K562 (cell line): ENCODE measurements at regions not wholly inside any gene's neighbourhood (a gene's known extent, or its start where the extent isn't known, plus 50 kb on each side); places are given as distances from the start of the nearest gene placed in this dataset.

Experiments used
- CREM ChIP-seq: IDR thresholded peaks from 2 replicates; pipeline ENCODE4 v1.6.1; 2014; ENCODE audit warnings: antibody characterized with exemption, low read depth
- FOXK2 ChIP-seq, 2 experiments: fragments of 450-650 bp; IDR thresholded peaks in 1 of 2; conservative IDR thresholded peaks in 1 of 2; 2 replicates each; pipeline ENCODE4 v1.6.1; 2016; ENCODE audit warnings: low read depth in 2 of 2, mild to moderate bottlenecking in 1 of 2
- GATA2 ChIP-seq: sonication (generic); formaldehyde crosslinking; IDR thresholded peaks from 2 replicates; pipeline ENCODE4 v1.4.0; 2020; ENCODE audit warnings: mild to moderate bottlenecking, missing genetic modification reagents
- HSF4 ChIP-seq: fragments of 250-450 bp; sonication (Bioruptor Pico); IDR thresholded peaks from 2 replicates; pipeline ENCODE4 v2.1.2; 2022; ENCODE audit warnings: mild to moderate bottlenecking, moderate library complexity, borderline replicate concordance
- KHSRP ChIP-seq: fragments of 450-650 bp; IDR thresholded peaks from 2 replicates; pipeline ENCODE4 v1.6.1; 2017
- NBN ChIP-seq: fragments of 450-650 bp; IDR thresholded peaks from 2 replicates; pipeline ENCODE4 v1.6.1; 2016; ENCODE audit warnings: low read depth, mild to moderate bottlenecking
- POLR2A ChIP-seq: fragments of 450-650 bp; conservative IDR thresholded peaks from 2 replicates; pipeline ENCODE4 v1.6.1; 2016
- PRDM10 ChIP-seq: fragments of 450-650 bp; IDR thresholded peaks from 2 replicates; pipeline ENCODE4 v1.6.1; 2018; ENCODE audit not compliant: partially characterized antibody
- PTRF ChIP-seq: fragments of 450-650 bp; IDR thresholded peaks from 2 replicates; pipeline ENCODE4 v1.6.1; 2016; ENCODE audit warnings: mild to moderate bottlenecking, missing genetic modification characterization, missing compliant biosample characterization
- TAF9B ChIP-seq: fragments of 450-650 bp; IDR thresholded peaks from 2 replicates; pipeline ENCODE4 v1.6.1; 2018; ENCODE audit warnings: mild to moderate bottlenecking; ENCODE audit not compliant: partially characterized antibody
- TRIM25 ChIP-seq: fragments of 450-650 bp; IDR thresholded peaks from 2 replicates; pipeline ENCODE4 v1.7.0; 2016; ENCODE audit warnings: borderline replicate concordance
- ZFX ChIP-seq: sonication (generic); formaldehyde crosslinking; IDR thresholded peaks from 2 replicates; pipeline ENCODE4 v1.8.0; 2022; ENCODE audit warnings: mild to moderate bottlenecking, missing genetic modification reagents, moderate library complexity
- ZKSCAN1 ChIP-seq: fragments of 150-350 bp; IDR thresholded peaks from 2 replicates; pipeline ENCODE4 v1.6.1; 2016; ENCODE audit warnings: low read depth, low read length
- ZNF24 ChIP-seq: fragments of 450-650 bp; IDR thresholded peaks from 2 replicates; pipeline ENCODE4 v1.6.1; 2016
- ZNF263 ChIP-seq: sonication (generic); formaldehyde crosslinking; IDR thresholded peaks from 2 replicates; pipeline ENCODE4 v1.8.0; 2022; ENCODE audit warnings: mild to moderate bottlenecking, missing genetic modification reagents, borderline replicate concordance
- TF ChIP-seq, protein P1 (sequence below): sonication (generic); formaldehyde crosslinking; IDR thresholded peaks from 2 replicates; pipeline ENCODE4 v1.8.1; 2023; ENCODE audit warnings: missing genetic modification reagents, mild to moderate bottlenecking, borderline replicate concordance
- TF ChIP-seq, protein P2 (sequence below), 2 experiments: fragments of 250-450 bp in 1 of 2; fragments of 450-650 bp in 1 of 2; sonication (Bioruptor Pico) in 1 of 2; IDR thresholded peaks; 2 replicates each; pipeline versions ENCODE4 v1.6.1 to v1.8.0; 2016 to 2021; ENCODE audit warnings: mild to moderate bottlenecking in 2 of 2, moderate library complexity in 2 of 2, missing compliant biosample characterization in 1 of 2, missing genetic modification characterization in 1 of 2

GRCh38 chr2:42967959-42968674, 175.7 kb upstream of the HAAO start (continued):
- peak; percentile 44 for TF ChIP-seq PRDM10
- TF ChIP-seq, protein P1, sequence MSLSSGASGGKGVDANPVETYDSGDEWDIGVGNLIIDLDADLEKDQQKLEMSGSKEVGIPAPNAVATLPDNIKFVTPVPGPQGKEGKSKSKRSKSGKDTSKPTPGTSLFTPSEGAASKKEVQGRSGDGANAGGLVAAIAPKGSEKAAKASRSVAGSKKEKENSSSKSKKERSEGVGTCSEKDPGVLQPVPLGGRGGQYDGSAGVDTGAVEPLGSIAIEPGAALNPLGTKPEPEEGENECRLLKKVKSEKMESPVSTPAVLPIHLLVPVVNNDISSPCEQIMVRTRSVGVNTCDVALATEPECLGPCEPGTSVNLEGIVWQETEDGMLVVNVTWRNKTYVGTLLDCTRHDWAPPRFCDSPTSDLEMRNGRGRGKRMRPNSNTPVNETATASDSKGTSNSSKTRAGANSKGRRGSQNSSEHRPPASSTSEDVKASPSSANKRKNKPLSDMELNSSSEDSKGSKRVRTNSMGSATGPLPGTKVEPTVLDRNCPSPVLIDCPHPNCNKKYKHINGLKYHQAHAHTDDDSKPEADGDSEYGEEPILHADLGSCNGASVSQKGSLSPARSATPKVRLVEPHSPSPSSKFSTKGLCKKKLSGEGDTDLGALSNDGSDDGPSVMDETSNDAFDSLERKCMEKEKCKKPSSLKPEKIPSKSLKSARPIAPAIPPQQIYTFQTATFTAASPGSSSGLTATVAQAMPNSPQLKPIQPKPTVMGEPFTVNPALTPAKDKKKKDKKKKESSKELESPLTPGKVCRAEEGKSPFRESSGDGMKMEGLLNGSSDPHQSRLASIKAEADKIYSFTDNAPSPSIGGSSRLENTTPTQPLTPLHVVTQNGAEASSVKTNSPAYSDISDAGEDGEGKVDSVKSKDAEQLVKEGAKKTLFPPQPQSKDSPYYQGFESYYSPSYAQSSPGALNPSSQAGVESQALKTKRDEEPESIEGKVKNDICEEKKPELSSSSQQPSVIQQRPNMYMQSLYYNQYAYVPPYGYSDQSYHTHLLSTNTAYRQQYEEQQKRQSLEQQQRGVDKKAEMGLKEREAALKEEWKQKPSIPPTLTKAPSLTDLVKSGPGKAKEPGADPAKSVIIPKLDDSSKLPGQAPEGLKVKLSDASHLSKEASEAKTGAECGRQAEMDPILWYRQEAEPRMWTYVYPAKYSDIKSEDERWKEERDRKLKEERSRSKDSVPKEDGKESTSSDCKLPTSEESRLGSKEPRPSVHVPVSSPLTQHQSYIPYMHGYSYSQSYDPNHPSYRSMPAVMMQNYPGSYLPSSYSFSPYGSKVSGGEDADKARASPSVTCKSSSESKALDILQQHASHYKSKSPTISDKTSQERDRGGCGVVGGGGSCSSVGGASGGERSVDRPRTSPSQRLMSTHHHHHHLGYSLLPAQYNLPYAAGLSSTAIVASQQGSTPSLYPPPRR (CRISPR knock-in tag): no peak
- peak; percentile 67; the same call in 1 of the 2 replicates for TF ChIP-seq PTRF
- peak; percentile 4; the same call in 1 of the 2 replicates for TF ChIP-seq CREM
- TF ChIP-seq FOXK2 (conservative IDR thresholded peaks at IDR 0.05 in 1 of 2, IDR thresholded peaks at IDR 0.05 in 1 of 2; ENCODE audit: low read depth in 2 of 2): peak; percentile 46 to 77; a peak in 2 of 4 replicates
- TF ChIP-seq TRIM25: no peak
- TF ChIP-seq NBN: 0 out of 2 replicates have a peak, but pooled peaks have one; percentile 68
- no peak for TF ChIP-seq HSF4 (CRISPR knock-in tag)
- TF ChIP-seq ZNF24: 0 out of 2 replicates have a peak, but pooled peaks have one; percentile 41
- TF ChIP-seq, protein P2, sequence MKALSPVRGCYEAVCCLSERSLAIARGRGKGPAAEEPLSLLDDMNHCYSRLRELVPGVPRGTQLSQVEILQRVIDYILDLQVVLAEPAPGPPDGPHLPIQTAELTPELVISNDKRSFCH (CRISPR knock-in tag; IDR thresholded peaks at IDR 0.05): no peak
- TF ChIP-seq, protein P2 (tag; IDR thresholded peaks at IDR 0.05): peak; percentile 63; the same call in 1 of the 2 replicates
- TF ChIP-seq ZKSCAN1: no peak
- TF ChIP-seq ZNF263: no peak
- TF ChIP-seq TAF9B: peak; percentile 79
- peak; percentile 64 for TF ChIP-seq GATA2 (CRISPR knock-in tag)
- TF ChIP-seq KHSRP: no peak
- peak; percentile 79 for TF ChIP-seq POLR2A
- TF ChIP-seq ZFX: peak; percentile 88
